MCF 10A (cell line): ENCODE measurements at regions not wholly inside any gene's neighbourhood (a gene's known extent, or its start where the extent isn't known, plus 50 kb on each side); places are given as distances from the start of the nearest gene placed in this dataset.

ENCODE experiments used
- BruUV-seq: library from RNA; stranded (reverse); fragments of 400-500 nt; replicated peaks from 2 replicates; lab custom pipeline; 2021; lab: Mats Ljungman, UMichigan
- CTCF ChIA-PET: fragments of 300-600 bp; sonication (Branson Sonifier 250); formaldehyde crosslinking; extraction: SDS; loops from one replicate; lab custom pipeline; 2021; ENCODE audit warnings: antibody characterized with exemption, inconsistent platforms; lab: Yijun Ruan, JAX
- POLR2A ChIA-PET: fragments of 300-600, 350-650 bp; sonication (Branson Sonifier 250); formaldehyde crosslinking; extraction: SDS; loops from one replicate; lab custom pipeline; 2020; ENCODE audit warnings: antibody characterized with exemption, inconsistent platforms; lab: Yijun Ruan, JAX
- DNase-seq: peaks from one replicate; pipeline ENCODE4 v3.0.0-alpha.2; 2018; ENCODE audit not compliant: unreplicated experiment
- H3K27ac Mint-ChIP-seq: one replicate; pipeline ENCODE4 v1.8.0; 2022; ENCODE audit warnings: mild to moderate bottlenecking, low read depth, mixed read lengths; ENCODE audit not compliant: unreplicated experiment
- H3K27me3 Mint-ChIP-seq: one replicate; pipeline ENCODE4 v1.8.0; 2022; ENCODE audit warnings: mixed read lengths; ENCODE audit not compliant: insufficient read depth, unreplicated experiment
- H3K36me3 Mint-ChIP-seq: one replicate; pipeline ENCODE4 v1.8.0; 2022; ENCODE audit warnings: mild to moderate bottlenecking, moderate library complexity, mixed read lengths; ENCODE audit not compliant: insufficient read depth, unreplicated experiment
- H3K4me1 Mint-ChIP-seq: one replicate; pipeline ENCODE4 v1.8.0; 2022; ENCODE audit warnings: mixed read lengths; ENCODE audit not compliant: insufficient read depth, unreplicated experiment
- H3K4me3 Mint-ChIP-seq: one replicate; pipeline ENCODE4 v1.8.0; 2022; ENCODE audit warnings: mild to moderate bottlenecking, moderate library complexity, mixed read lengths; ENCODE audit not compliant: unreplicated experiment
- H3K9me3 Mint-ChIP-seq: one replicate; pipeline ENCODE4 v1.8.0; 2022; ENCODE audit warnings: mixed read lengths; ENCODE audit not compliant: unreplicated experiment
- intact Hi-C: fragments of 100-400 bp; cut with micrococcal nuclease; formaldehyde crosslinking; loops from 2 replicates; pipeline ENCODE4 v1.14.1; 2022
- TF ChIP-seq, protein P1 (sequence below): fragments of 200-600 bp; IDR thresholded peaks from one replicate; pipeline ENCODE4 v1.8.0; 2022; ENCODE audit warnings: antibody characterized with exemption, mild to moderate bottlenecking; ENCODE audit not compliant: unreplicated experiment

DNA sequence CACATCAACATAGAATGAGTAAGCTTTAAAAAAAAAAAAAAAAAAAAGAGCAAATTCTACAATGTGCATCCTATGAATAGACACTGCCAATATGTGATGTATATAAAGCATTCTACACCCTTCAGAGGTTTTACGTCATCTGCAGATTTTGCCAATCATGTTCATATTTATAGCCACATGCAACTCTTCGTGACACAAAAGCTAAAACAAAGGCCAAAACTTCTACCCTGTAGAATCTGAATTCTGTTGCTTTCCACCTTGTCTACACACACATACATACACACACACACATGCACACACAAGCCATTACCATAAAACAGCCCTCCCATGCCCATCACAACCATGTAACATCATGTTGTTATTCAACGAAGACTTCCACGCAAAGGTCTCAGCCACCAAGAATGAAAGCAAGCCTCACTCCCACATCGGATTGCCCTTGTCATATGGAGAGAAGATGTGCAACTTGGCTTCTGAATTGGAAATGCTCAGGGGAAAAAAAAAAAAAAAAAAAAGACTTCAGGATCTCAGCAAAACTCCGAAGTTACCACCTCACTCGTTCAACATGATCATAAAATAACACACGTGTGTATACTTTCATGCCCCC is 479.4 kb upstream of the JARID2 start:
- H3K27ac Mint-ChIP-seq, result no peak overlapping the region
- no peak for DNase-seq
- H3K27me3 Mint-ChIP-seq, result no peaks in the 10 kb centered on the region
- TF ChIP-seq, protein P1, sequence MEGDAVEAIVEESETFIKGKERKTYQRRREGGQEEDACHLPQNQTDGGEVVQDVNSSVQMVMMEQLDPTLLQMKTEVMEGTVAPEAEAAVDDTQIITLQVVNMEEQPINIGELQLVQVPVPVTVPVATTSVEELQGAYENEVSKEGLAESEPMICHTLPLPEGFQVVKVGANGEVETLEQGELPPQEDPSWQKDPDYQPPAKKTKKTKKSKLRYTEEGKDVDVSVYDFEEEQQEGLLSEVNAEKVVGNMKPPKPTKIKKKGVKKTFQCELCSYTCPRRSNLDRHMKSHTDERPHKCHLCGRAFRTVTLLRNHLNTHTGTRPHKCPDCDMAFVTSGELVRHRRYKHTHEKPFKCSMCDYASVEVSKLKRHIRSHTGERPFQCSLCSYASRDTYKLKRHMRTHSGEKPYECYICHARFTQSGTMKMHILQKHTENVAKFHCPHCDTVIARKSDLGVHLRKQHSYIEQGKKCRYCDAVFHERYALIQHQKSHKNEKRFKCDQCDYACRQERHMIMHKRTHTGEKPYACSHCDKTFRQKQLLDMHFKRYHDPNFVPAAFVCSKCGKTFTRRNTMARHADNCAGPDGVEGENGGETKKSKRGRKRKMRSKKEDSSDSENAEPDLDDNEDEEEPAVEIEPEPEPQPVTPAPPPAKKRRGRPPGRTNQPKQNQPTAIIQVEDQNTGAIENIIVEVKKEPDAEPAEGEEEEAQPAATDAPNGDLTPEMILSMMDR, result no peak
- CTCF ChIA-PET, result no interaction called here
- POLR2A ChIA-PET, result interaction anchor here (0.9 kb wide), 1 partner anchor 23 kb away, joined by 3 read pairs; no protein-coding TSS in a partner anchor
- peaks cover 11% of the 10 kb centered on the region for H3K4me1 Mint-ChIP-seq
- H3K4me3 Mint-ChIP-seq, result no peak overlapping the region
- no TSS peak for BruUV-seq
- no peaks in the 10 kb centered on the region for H3K36me3 Mint-ChIP-seq
- intact Hi-C loops, result no loop called here
- H3K9me3 Mint-ChIP-seq, result no peaks in the 10 kb centered on the region

DNA sequence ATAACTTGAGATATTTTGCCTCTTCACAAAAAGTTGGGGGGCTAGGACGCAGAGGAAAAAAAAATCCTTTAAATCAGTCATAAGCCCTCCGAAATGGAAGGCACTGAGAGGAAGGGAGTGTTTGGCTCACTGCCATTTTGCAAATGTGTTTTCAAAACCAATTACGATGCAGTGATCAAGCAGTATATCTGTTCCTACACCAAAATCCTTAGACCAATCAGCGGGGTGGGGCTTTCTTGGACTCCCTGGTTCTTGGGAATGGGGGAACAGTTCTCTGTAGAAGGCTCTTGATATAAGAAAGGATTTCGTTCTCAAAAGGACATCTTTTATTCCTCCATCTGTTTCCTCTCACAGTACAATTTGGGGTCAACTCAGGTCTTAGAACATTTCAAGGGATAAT is 478.6 kb upstream of the JARID2 start:
- intact Hi-C loops, result no loop called here
- TF ChIP-seq, protein P1, result no peak
- no peak for DNase-seq
- no peaks in the 10 kb centered on the region for H3K27me3 Mint-ChIP-seq
- ChIA-PET CTCF (no interaction called here), POLR2A (no interaction called here)
- H3K36me3 Mint-ChIP-seq, result no peaks in the 10 kb centered on the region
- no peaks in the 10 kb centered on the region for H3K9me3 Mint-ChIP-seq
- no TSS peak for BruUV-seq
- H3K27ac Mint-ChIP-seq, result no peak overlapping the region
- no peak overlapping the region for H3K4me3 Mint-ChIP-seq
- peaks cover 15% of the 10 kb centered on the region for H3K4me1 Mint-ChIP-seq

DNA sequence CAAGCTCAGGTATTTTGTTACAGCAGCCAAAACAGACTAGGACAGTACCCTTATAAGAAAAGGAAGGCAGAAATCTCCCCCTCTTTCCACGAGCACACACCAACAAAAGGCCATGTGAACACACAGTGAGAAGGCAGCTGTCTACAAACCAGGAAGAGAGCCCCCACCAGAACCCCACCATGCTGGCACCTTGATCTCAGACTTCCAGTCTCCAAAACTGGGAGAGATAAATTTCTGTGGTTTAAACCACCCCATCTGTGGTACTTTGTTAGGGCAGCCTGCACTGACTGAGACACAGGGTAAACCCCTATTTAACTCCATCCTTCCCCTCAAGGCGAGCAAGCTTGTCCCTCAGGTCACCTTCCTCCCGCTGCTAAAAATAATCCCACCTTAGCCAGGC is 475.8 kb upstream of the JARID2 start:
- intact Hi-C loops, result no loop called here
- no peaks in the 10 kb centered on the region for H3K27me3 Mint-ChIP-seq
- no peak for DNase-seq
- BruUV-seq, result no TSS peak
- H3K9me3 Mint-ChIP-seq, result no peaks in the 10 kb centered on the region
- H3K27ac Mint-ChIP-seq, result no peak overlapping the region
- peaks cover 5% of the 10 kb centered on the region for H3K4me1 Mint-ChIP-seq
- H3K36me3 Mint-ChIP-seq, result no peaks in the 10 kb centered on the region
- ChIA-PET CTCF (interaction anchor here (0.6 kb wide), 1 partner anchor 545 kb away, joined by 3 read pairs; no protein-coding TSS in a partner anchor), POLR2A (no interaction called here)
- no peak overlapping the region for H3K4me3 Mint-ChIP-seq
- TF ChIP-seq, protein P1, result no peak

DNA sequence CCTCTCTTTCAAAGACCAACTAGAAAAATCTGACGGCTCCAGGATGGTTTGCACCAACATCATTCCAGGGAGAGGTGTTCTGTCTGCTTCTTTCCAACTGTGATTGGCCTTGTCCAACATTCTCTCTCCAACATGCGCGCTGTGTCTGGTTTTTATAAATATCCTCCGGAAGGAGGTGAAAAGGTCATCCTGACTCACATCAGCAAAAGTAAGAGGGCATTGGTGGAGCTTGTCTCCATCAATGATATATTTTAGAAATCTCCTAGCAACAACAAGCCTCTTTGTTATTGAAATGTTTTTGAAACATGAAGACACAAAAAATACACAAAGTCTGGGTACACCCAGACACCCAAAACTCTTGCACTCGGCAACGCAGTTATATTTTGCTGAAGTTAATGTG is 475.3 kb upstream of the JARID2 start:
- BruUV-seq, result no TSS peak

More for the DNA sequence above, 475.3 kb upstream of the JARID2 start:
- no peaks in the 10 kb centered on the region for H3K9me3 Mint-ChIP-seq
- H3K27me3 Mint-ChIP-seq, result no peaks in the 10 kb centered on the region
- ChIA-PET CTCF (interaction anchor here (0.6 kb wide), 1 partner anchor 544 kb away, joined by 3 read pairs; no protein-coding TSS in a partner anchor), POLR2A (no interaction called here)
- no peaks in the 10 kb centered on the region for H3K36me3 Mint-ChIP-seq
- no peak for DNase-seq
- H3K4me1 Mint-ChIP-seq, result peaks cover 5% of the 10 kb centered on the region
- H3K27ac Mint-ChIP-seq, result no peak overlapping the region
- H3K4me3 Mint-ChIP-seq, result no peak overlapping the region
- TF ChIP-seq, protein P1, result no peak
- intact Hi-C loops, result no loop called here
